Skin epidermis (tissue), 12 donors: ENCODE measurements at regions not wholly inside any gene's neighbourhood (a gene's known extent, or its start where the extent isn't known, plus 50 kb on each side); places are given as distances from the start of the nearest gene placed in this dataset.
"Not testable (repeated sequence)": the region's sequence is repeated elsewhere in the genome, so short reads cannot be mapped to it uniquely, and the experiment has no call there.

Source experiments
- H3K27ac ChIP-seq, 21 experiments: fragments of 200-600 bp; sonication (generic) in 11 of 21; one replicate each; pipeline ENCODE4 v1.5.0; 2020; ENCODE audit warnings: mild to moderate bottlenecking in 3 of 21, inconsistent platforms in 2 of 21, moderate library complexity in 2 of 21
- H3K4me3 ChIP-seq, 7 experiments: fragments of 200-600 bp; sonication (generic) in 2 of 7; one replicate each; pipeline ENCODE4 v1.5.0; 2020; ENCODE audit warnings: inconsistent platforms in 2 of 7, mild to moderate bottlenecking in 2 of 7, moderate library complexity in 1 of 7

DNA sequence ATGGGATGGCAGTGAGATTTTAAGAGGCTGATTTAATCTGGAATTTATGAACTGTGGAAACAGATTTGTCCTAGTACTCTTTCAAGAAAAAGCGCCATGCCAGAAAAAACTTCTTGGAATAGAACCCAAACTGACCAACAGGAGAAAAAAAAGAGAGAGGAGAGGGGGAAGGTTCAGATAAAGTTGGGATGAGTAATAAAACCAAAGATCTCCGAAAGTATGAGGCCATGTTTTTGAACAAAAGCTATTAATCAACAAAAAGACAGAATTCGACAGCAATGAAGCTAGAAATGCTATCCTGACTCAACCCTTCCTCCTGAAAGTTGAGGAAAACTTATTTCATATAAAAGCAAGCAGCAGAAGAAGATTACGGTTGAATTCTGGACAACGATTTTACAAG, 135.5 kb downstream of the CEMIP2 start:
- H3K27ac ChIP-seq, result no peak overlapping the region
- H3K4me3 ChIP-seq, result no peak overlapping the region

DNA sequence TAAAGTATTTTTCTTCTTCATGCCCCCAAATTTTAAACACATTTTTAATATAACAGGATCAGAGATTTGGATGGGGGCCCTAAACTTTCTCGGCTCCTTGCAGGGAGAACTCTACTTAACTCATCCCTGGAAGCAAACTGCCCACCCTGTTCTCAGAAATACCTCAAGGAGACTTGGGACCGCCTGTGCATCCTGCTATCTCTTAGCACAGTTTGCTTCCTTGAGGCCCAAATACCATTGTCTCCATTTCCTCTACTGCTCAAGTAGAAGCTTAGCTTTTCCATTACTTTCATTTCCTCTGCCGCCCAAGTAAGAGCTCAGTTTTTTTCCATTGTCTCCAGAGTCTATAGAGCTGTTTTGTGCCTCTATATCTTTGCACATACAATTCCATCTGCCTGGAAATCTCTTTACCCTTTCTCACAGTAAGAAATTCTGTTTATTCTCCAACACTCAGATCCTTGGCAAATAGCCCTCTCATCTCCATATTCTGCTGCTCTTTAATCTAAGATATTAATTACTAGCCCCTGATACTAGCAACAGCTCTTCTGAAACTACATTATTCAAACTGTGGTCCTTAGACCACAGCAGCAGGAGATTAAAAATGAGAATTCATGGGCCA, 137.8 kb downstream of the CEMIP2 start:
- Histone ChIP-seq H3K27ac (peak overlapping the region in 4 of 21 experiments; percentile 2 to 60 (median 26)), H3K4me3 (no peak overlapping the region)

DNA sequence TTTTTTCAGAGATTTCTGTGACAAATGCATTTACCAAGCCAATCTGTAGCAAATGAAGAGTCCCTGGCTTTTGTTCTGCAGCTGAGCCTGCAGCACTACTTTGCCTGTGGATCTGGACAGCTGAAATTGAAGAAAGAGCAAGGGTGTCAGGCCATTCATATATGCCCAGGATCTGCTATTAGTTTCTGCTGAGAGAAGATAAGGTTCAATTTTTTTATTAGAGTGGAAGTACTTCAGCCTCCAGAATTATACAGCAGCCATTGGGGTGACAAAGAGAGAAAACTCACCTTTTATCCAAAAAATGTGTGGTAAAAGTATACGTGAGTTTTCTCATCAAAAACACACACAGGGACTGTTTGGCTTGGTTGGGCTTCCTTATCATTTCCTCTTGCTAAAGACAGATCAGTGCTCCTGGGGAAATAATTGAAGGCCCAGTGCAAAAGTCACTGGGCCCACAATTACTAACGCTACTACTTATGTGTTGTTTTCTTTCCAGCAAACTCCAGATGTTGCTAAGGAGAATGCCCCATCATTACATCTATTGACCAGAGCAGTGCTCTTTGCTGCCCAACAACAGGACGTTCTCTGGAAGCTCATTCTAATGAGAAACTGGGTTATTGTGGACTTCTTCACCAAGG, 138.6 kb downstream of the CEMIP2 start:
- Histone ChIP-seq H3K4me3 (no peak overlapping the region), H3K27ac (peak overlapping the region in 3 of 21 experiments; percentile 24 to 60 (median 29))

DNA sequence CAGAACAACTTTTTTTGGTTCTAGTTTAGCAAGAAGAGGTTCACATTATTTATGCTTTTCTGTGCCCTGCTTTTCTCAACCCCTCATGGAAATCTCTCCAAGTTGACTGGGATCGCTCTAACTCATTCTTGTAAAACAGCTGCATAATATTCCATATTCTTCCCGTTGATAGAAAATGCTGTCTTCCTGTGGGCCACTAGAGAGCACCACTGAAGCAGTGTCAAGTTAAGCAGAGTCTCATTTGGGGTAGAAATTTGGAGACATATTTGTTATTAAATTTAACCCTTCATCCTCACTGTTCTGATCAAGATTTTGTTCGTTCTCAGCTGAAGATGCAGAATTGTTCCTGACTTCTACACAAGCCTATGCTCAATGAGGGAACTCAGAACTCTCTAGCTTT, 140.1 kb downstream of the CEMIP2 start:
- H3K27ac ChIP-seq, result no peak overlapping the region
- no peak overlapping the region for H3K4me3 ChIP-seq

DNA sequence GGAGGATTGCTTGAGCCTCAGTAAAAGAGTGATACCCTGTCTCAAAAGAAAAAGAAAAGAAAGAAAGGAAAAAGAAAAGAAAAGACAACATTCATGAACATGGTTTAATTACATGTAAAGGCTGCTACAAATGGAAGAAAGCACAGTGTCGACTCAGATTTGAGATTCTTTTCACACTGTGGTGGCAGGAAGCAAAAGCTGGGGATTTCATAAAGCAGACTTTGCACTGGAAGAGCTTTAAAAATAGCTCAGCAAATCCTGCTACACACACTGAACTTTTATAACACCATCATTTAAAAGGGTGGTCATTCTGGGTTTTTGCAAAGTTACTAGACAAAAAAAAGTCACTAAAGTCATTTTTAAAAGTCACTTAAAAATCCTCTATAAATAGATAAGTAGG, 140.8 kb downstream of the CEMIP2 start:
- H3K27ac ChIP-seq, result no peak overlapping the region
- no peak overlapping the region for H3K4me3 ChIP-seq

DNA sequence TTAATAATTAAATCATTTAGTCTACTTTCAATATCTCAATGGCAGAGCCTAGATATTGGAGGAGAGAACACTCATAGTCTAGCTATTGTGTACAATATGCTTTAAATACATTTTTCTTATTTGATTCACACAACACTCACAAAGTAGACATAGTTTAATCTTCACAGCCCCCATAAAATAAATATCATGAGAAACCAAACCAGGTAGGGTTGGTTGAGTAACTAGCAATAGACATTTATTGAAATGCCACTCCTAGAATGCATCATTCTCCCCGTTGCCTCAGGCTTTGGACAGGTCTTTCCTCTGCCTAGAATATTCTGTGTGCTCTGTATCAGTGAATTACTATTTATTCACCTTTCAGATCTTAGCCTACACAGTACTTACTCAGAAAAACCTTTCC, 141.9 kb downstream of the CEMIP2 start:
- H3K27ac ChIP-seq, result no peak overlapping the region
- no peak overlapping the region for H3K4me3 ChIP-seq

DNA sequence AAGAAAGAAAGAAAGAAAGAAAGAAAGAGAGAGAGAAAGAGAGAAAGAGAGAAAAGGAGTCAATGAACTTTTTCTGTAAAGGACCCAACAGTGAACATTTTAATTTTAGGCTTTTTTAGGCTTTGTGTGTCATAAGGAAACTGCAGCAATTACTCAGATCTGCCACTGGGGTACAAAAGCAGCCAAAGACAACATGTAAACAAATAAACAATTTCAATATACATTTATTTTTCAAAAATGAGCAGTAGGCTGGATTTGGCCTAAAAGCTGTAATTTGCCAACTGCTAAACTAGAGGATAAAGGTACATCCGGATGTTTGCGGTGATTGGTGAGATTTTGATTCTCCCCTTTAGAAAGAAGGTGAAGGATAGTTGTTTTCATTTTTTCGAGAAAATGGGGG, 143.6 kb downstream of the CEMIP2 start:
- Histone ChIP-seq H3K4me3 (no peak overlapping the region), H3K27ac (no peak overlapping the region)

DNA sequence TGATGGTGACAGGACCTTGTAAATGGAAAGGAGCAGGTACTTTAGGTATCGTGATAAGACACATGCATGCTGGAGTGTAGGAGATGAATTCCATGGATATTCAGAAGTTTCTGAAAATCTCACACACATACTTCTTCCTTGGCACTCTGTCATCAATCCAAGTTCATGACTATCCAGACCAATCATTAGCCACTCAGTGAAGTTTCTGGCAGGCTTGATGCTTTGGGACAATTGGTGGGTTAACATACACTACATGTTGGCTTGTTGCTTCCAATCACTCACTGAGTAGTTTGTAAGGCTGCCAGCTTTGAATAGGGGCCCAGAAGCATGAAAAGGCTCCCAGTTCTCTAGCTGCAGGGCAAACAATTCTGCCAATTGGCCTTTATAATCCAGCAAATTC, 147.6 kb downstream of the CEMIP2 start:
- no peak overlapping the region for H3K27ac ChIP-seq
- no peak overlapping the region for H3K4me3 ChIP-seq

DNA sequence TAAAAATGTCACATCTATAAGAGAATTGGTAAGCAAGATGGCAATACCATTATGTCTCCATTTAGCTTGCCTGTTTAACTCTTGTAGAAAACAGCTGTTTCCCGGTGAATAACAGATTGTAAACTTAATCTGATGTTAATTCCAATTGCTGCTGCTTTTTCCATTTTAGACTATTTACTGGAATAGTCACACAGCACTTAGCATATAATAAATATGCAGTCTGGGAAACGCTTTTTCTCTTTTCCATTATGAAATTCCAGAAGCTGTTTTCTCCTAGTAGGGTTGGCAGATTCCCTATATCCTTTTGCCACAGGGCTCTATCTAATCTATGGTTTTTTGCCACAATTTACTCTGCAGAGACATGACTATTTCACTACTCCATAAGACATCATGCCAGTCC, 148.0 kb downstream of the CEMIP2 start:
- H3K27ac ChIP-seq, result no peak overlapping the region
- no peak overlapping the region for H3K4me3 ChIP-seq

DNA sequence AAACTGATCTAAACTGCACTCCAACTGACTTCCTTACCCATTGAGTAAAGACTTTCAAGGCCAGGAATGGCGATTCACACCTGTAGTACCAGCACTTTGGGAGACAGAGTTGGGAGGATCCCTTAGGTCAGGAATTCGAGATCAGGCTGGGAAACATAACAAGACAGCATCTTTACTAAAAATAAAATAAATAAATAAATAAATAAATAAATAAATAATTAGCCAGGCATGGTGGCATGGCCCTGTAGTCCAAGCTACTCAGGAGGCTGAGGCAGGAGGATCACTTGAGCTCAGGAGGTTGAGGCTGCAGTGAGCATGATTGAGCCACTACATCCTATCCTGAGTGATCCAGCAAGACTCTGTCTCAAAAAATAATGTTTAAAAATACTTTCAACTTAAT, 148.4 kb downstream of the CEMIP2 start:
- no peak overlapping the region for H3K27ac ChIP-seq
- H3K4me3 ChIP-seq, result no peak overlapping the region

DNA sequence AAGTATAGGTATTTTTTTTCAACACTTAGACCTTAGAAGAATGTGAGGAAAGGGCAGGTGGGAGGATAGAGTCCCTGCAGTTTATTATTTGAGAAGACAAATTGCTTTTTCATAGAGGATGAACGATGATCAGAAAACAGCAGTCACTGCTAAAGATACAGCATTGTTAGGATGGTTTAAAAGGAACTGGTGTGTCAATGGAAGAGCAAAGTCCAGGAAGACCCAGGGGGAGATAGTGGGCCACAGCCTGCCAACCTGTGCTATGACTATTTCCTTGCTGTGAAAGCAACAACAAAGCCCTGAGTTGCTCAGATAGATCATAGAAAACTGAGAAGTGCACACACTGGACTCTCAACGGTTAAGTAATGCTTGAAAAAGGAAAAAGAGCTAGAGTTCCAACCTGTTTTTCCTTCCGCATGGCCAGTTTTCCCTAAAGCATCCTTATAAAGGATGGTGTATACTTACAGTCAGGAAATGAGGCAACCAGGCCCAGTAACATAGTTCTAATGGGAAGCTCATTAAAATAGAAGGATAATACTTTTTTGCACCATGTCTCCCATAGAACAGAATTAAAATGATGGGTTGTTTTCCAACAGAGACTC, 153.8 kb downstream of the CEMIP2 start:
- Histone ChIP-seq H3K27ac (no peak overlapping the region), H3K4me3 (no peak overlapping the region)

DNA sequence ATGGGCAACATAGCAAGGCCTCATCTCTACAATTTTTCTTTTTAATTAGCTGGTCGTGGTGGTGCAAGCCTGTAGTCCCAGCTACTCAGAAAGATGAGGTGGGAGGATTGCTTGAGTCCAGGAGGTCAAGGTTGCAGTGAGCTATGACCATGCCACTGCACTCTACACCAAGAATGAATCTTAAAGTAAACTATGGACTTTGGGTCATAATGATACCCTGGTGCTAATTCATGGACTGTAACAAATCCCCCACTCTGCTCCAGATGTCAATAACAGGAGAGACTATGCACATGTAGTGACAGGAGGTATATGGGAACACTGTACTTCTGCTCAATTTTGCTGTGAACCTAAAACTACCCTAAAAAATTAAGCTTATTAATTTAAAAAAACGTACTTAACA, 155.4 kb downstream of the CEMIP2 start:
- Histone ChIP-seq H3K4me3 (no peak overlapping the region), H3K27ac (no peak overlapping the region)

DNA sequence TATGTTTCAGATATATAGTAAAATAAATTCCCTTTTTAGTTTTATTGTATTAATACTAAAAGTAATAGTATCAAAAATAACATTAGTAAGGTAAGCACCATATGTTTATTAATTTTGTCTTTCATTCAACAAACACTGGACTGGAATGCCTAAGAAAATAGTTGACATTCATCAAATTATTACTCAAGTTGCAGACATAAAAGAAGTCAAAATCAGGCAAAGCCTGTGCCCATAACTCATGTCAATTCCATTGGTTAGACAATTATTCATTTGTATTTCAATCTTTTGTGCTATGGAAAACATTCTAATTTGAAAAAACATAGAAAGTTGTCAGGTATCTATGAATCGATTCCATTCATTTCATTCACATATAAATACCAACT, 158.9 kb downstream of the CEMIP2 start:
- Histone ChIP-seq H3K4me3 (no peak overlapping the region), H3K27ac (no peak overlapping the region)

DNA sequence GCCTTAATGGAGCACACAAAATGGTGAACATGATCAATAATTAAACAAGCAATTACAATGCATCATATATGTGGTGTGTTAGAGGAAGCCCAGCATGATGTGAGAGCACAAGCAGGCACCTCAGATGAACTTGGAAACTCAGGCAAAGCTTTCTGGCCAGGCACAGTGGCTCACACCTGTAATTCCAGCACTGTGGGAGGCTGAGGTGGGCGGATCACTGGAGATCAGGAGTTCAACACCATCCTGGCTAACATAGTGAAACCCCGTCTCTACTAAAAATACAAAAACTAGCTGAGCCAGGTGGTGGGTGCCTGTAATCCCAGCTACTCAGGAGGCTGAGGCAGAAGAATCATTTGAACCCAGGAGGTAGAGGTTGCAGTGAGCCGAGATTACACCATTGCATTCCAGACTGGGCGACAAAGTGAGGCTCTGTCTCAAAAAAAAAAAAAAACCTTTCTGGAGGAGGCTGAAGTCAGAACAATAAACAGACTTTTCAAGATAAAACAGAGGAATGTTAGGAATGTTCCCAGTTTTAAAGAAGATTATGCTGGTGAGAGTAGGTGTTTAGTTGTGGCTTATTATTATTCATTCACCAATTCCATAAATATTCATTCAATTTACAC, 159.4 kb downstream of the CEMIP2 start:
- Histone ChIP-seq H3K27ac (no peak overlapping the region), H3K4me3 (no peak overlapping the region)

DNA sequence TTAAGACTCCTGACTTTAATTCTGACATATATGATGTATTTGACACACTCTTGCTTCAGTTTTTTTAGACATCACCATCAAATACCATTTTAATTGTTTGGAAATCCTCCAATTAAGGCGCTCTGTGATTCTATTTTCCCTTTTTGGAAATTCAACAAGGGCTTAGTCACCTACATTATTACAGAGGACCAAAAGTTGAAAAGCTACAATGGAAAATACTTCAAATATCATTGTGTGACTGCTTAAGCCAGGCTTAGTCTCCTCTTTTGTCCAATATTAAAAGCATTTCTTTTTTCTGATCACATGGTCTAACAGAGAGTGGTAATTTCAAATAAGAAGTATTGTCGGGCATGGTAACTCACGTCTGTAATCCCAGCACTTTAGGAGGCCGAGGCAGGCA, 160.3 kb downstream of the CEMIP2 start:
- H3K4me3 ChIP-seq, result no peak overlapping the region
- H3K27ac ChIP-seq, result peak overlapping the region in 1 of 21 experiments; percentile 21

DNA sequence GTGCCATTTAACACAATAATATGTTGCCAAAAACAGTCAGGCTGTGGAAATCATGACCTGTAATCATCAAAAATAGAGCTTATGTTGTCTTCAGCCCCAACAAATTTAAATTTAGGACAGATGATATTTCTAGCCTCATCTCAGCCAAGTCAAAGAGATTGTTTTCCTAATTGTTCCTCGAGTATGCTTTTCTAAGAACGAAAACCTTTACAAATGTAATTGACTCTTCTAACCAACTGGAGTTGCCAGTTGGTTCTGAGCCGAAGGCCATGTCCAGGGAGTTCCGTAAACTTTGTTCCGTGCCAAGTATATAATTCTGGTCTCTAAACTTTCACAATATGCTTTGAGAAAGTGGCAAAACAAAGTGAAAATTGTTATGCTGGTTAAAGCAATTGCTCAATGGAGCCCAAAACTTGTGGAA, 160.8 kb downstream of the CEMIP2 start:
- H3K4me3 ChIP-seq, result no peak overlapping the region
- peak overlapping the region in 1 of 21 experiments; percentile 21 for H3K27ac ChIP-seq

DNA sequence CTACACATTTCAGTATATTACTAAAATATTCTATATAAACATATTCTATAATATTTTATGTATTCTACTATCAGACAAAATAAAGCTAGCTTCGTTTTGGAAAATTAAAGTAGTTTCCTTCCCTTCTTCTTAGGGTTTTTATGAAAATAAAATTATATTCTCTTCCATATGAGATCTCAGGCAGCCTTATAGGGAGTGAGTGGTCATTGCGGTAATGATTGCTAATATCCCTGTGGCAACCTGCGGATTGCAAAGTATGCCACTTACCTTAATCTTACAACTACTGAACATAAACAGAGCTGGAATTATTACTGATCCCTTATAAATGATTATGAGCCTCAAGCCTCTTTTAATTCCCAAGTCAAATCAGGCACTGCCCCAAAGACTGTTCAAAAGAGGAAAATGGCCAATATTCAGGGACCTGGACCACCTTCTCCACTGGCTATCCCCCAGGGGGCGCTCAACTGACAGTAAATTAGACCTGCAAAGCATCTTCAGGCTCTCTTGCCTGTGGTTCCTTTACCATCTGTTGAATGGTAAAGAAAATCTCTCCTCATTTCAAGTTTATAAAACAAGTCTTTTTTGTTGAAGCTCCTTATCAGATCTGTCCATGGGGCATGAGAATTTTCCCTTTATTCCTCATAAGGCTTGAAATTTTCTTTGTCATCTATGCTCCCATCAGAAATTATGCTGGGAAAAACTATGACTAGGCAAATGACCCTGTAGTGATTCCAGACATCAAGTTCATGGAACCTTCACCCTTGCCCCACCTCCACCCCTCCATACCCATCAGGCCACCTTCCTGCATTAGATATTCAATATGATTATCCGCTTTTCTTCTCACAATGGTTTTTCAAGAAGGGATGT, 163.9 kb downstream of the CEMIP2 start:
- Histone ChIP-seq H3K27ac (no peak overlapping the region), H3K4me3 (no peak overlapping the region)

DNA sequence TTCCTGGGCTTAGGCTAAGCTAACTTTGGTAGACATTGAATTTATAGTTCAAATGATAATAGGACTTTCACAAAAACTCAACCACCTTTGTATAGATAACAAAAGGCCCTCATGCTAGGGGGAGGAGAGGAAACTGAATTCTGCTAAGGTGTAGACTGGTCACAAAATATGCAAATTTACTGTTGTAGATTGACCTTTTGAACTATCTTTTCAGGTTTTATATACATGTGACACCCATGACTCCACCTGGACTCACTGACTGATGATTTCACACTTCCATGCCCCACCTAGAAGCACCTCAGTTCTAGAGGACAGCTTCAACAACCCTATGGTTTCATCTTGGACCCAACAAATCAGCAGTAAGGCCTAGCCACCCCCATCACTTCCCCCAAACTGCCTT, 165.7 kb downstream of the CEMIP2 start:
- no peak overlapping the region for H3K4me3 ChIP-seq
- H3K27ac ChIP-seq, result no peak overlapping the region

DNA sequence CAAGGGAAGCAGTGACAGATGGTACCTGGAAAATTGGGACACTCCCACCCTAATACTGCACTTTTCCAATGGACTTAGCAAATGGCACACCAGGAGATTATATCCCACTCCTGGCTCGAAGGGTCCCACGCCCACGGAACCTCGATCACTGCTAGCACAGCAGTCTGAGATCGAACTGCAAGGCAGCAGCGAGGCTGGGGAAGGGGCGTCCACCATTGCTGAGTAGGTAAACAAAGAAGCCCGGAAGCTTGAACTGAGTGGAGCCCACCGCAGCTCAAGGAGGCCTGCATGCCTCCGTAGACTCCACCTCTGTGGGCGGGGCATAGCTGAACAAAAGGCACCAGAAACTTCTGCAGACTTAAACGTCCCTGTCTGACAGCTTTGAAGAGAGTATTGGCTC, 172.6 kb downstream of the CEMIP2 start:
- not testable (repeated sequence) for H3K27ac ChIP-seq, H3K4me3 ChIP-seq

DNA sequence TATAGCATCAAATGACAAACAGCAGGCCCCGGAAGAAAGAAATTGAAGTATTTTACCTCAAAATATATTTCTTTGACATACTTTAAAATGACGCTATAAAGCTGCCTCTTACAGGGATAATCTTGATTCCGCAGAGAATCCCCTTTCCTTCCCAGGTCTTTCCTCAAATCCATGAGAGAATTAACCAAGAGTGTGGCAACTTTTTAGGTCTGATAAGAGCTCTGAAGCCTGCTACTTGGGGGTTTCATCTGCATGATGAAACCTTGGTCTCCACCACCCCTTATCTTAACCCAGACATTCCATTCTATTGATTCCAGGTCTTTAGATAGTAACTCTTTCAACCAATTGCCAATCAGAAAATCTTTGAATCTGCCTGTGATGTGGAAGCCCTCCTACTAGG, 173.8 kb downstream of the CEMIP2 start:
- Histone ChIP-seq H3K27ac (no peak overlapping the region), H3K4me3 (no peak overlapping the region)
